ENCODE measurements at regions not wholly inside any gene's neighbourhood (a gene's known extent, or its start where the extent isn't known, plus 50 kb on each side); places are given as distances from the start of the nearest gene placed in this dataset.

GRCh38 chr1:55913565-55913964 lies 665.8 kb downstream of the PLPP3 start (continued):
- TF ChIP-seq ZNF302 (CRISPR knock-in tag; IDR thresholded peaks at IDR 0.05) = no peak
- no peak for TF ChIP-seq KDM1A (IDR thresholded peaks at IDR 0.05; ENCODE audit: low read depth)

GRCh38 chr1:55912438-55912837 lies 666.9 kb downstream of the PLPP3 start:
- Histone ChIP-seq H3K9me3 (no peaks in the 10 kb centered on the region), H3K27ac (no peak overlapping the region), H3K4me3 (no peak overlapping the region), H3K4me2 (no peak overlapping the region), H3K4me1 (no peaks in the 10 kb centered on the region)
- DNase-seq (ENCODE audit: low read depth in 1 of 2, low spot score in 1 of 2) (no peak), FAIRE-seq (no peak), ATAC-seq (no peak)
- CTCF ChIA-PET = no interaction called here
- POLR2A ChIA-PET = no interaction called here
- TF ChIP-seq JUNB (IDR thresholded peaks at IDR 0.05) = no peak
- TF ChIP-seq RAD21 (conservative IDR thresholded peaks at IDR 0.05 in 1 of 2, IDR thresholded peaks at IDR 0.05 in 1 of 2) = no peak
- 90% methylated on average over 2 of the region's 6 CpGs for WGBS (ENCODE audit: missing lambda C conversion rate)

GRCh38 chr1:55904541-55904940 lies 674.8 kb downstream of the PLPP3 start:
- Histone ChIP-seq H3K27ac (no peak overlapping the region), H3K4me3 (no peak overlapping the region), H3K4me2 (no peak overlapping the region), H3K9me3 (no peaks in the 10 kb centered on the region), H3K4me1 (no peaks in the 10 kb centered on the region)
- 91% methylated on average over 3 of the region's 3 CpGs for WGBS (ENCODE audit: missing lambda C conversion rate)
- ATAC-seq (no peak), DNase-seq (ENCODE audit: low read depth in 1 of 2, low spot score in 1 of 2) (no peak), FAIRE-seq (no peak)
- POLR2A ChIA-PET = no interaction called here
- CTCF ChIA-PET = no interaction called here
- TF ChIP-seq CEBPB (IDR thresholded peaks at IDR 0.05) = no peak
- TF ChIP-seq GATA3 (IDR thresholded peaks at IDR 0.05; ENCODE audit: borderline replicate concordance) = no peak
- no peak for TF ChIP-seq ELK1 (IDR thresholded peaks at IDR 0.05; ENCODE audit: low read depth, low read length)
- TF ChIP-seq PHF8 (IDR thresholded peaks at IDR 0.05; ENCODE audit: borderline replicate concordance, low read depth) = no peak
- TF ChIP-seq PBX3 (IDR thresholded peaks at IDR 0.05) = no peak
- no peak for TF ChIP-seq NR3C1 (IDR thresholded peaks at IDR 0.05)
- TF ChIP-seq HOXB13 (CRISPR knock-in tag; IDR thresholded peaks at IDR 0.05; ENCODE audit: low read depth) = no peak
- TF ChIP-seq EP300 (IDR thresholded peaks at IDR 0.05) = no peak
- no peak for TF ChIP-seq CTCF (IDR thresholded peaks at IDR 0.05)
- TF ChIP-seq HOXA7 (CRISPR knock-in tag; IDR thresholded peaks at IDR 0.05) = no peak
- TF ChIP-seq RNF2 (IDR thresholded peaks at IDR 0.05; ENCODE audit: borderline replicate concordance, low read depth) = no peak
- TF ChIP-seq JUNB (IDR thresholded peaks at IDR 0.05) = no peak
- no peak for TF ChIP-seq MAZ (IDR thresholded peaks at IDR 0.05; ENCODE audit: borderline replicate concordance, low read depth, low read length)
- no peak for TF ChIP-seq EHMT2 (IDR thresholded peaks at IDR 0.05; ENCODE audit: low read depth)

- H3K27ac ChIP-seq = no peak overlapping the region
- ChIA-PET CTCF (no interaction called here), POLR2A (no interaction called here)
- FAIRE-seq (no peak), ATAC-seq (peak; percentile 41 to 68; a peak in 3 of 6 replicates), DNase-seq (ENCODE audit: low read depth in 1 of 2, low spot score in 1 of 2) (peak in 1 of 2 experiments; percentile 38)
- WGBS (ENCODE audit: missing lambda C conversion rate) = 82% methylated on average over 1 of the region's 1 CpG
- H3K4me3 ChIP-seq = no peak overlapping the region
- H3K4me2 ChIP-seq = peak overlapping the region; percentile 34; the same call in 1 of the 3 replicates
- H3K4me1 ChIP-seq = peaks cover 10% of the 10 kb centered on the region; the same call in 2 of the 3 replicates
- peaks cover 4% of the 10 kb centered on the region; the same call in 1 of the 3 replicates for H3K9me3 ChIP-seq
- peak in 1 of 2 experiments; percentile 25; a peak in 2 of 4 replicates for TF ChIP-seq CEBPB (IDR thresholded peaks at IDR 0.05)
- TF ChIP-seq CHD2 (IDR thresholded peaks at IDR 0.05; ENCODE audit: low read length, partially characterized antibody) = no peak
- TF ChIP-seq JUNB (IDR thresholded peaks at IDR 0.05) = peak; percentile 34; the same call in 1 of the 2 replicates
- no peak for TF ChIP-seq FOSL2 (IDR thresholded peaks at IDR 0.05)
- TF ChIP-seq FOSL2 (CRISPR knock-in tag; IDR thresholded peaks at IDR 0.05) = peak; percentile 33; the same call in 1 of the 2 replicates
- TF ChIP-seq ZFP36 (IDR thresholded peaks at IDR 0.05; ENCODE audit: borderline replicate concordance, partially characterized antibody) = no peak
Measured at GRCh38 chr1:55898181-55898580, 681.2 kb downstream of the PLPP3 start.
